GM23338 (cell line): ENCODE measurements at regions not wholly inside any gene's neighbourhood (a gene's known extent, or its start where the extent isn't known, plus 50 kb on each side); places are given as distances from the start of the nearest gene placed in this dataset.

Experiments
- CREB1 ChIP-seq: fragments of 250-450 bp; sonication (Bioruptor Pico); IDR thresholded peaks from 2 replicates; pipeline ENCODE4 v1.5.0; 2020; ENCODE audit warnings: low read depth, mild to moderate bottlenecking, moderate library complexity
- EZH2 ChIP-seq: fragments of 200-600 bp; sonication (generic); IDR thresholded peaks from one replicate; pipeline ENCODE4 v1.8.0; 2017; ENCODE audit warnings: antibody characterized with exemption, mild to moderate bottlenecking, low read depth; ENCODE audit not compliant: unreplicated experiment
- EZH2phosphoT487 ChIP-seq: fragments of 200-600 bp; sonication (generic); IDR thresholded peaks from one replicate; pipeline ENCODE4 v1.8.1; 2018; ENCODE audit warnings: antibody characterized with exemption; ENCODE audit not compliant: unreplicated experiment
- JUNB ChIP-seq: IDR thresholded peaks from one replicate; pipeline ENCODE4 v1.6.1; 2016; ENCODE audit warnings: antibody characterized with exemption; ENCODE audit not compliant: unreplicated experiment
- NANOG ChIP-seq: IDR thresholded peaks from 2 replicates; pipeline ENCODE4 v1.6.1; 2016; ENCODE audit warnings: antibody characterized with exemption, borderline replicate concordance
- POLR2AphosphoS5 ChIP-seq: IDR thresholded peaks from 2 replicates; pipeline ENCODE4 v1.6.1; 2016; ENCODE audit warnings: antibody characterized with exemption, low read depth
- STAT1 ChIP-seq: IDR thresholded peaks from one replicate; pipeline ENCODE4 v1.6.1; 2016; ENCODE audit warnings: antibody characterized with exemption; ENCODE audit not compliant: unreplicated experiment
- ZNF331 ChIP-seq: fragments of 250-450 bp; sonication (Bioruptor Pico); IDR thresholded peaks from 2 replicates; pipeline ENCODE4 v1.5.0; 2020; ENCODE audit warnings: low read depth, mild to moderate bottlenecking, moderate library complexity
- TF ChIP-seq, protein P1 (sequence below), 2 experiments: fragments of 200-600 bp in 1 of 2; sonication (generic) in 1 of 2; conservative IDR thresholded peaks; 2 replicates each; pipeline versions ENCODE4 v1.5.1 to v1.6.1; 2016 to 2017; ENCODE audit warnings: antibody characterized with exemption in 2 of 2, low read depth in 2 of 2, mild to moderate bottlenecking in 2 of 2, moderate library complexity in 1 of 2
- TF ChIP-seq, protein P2 (sequence below): IDR thresholded peaks from one replicate; pipeline ENCODE4 v1.6.1; 2018; ENCODE audit warnings: antibody characterized with exemption; ENCODE audit not compliant: unreplicated experiment
- TF ChIP-seq, protein P3 (sequence below): IDR thresholded peaks from 2 replicates; pipeline ENCODE4 v1.6.1; 2016; ENCODE audit warnings: antibody characterized with exemption
- TF ChIP-seq, protein P4 (sequence below): fragments of 250-450 bp; sonication (Bioruptor Pico); IDR thresholded peaks from 2 replicates; pipeline ENCODE4 v1.5.0; 2020; ENCODE audit warnings: mild to moderate bottlenecking, moderate library complexity

DNA sequence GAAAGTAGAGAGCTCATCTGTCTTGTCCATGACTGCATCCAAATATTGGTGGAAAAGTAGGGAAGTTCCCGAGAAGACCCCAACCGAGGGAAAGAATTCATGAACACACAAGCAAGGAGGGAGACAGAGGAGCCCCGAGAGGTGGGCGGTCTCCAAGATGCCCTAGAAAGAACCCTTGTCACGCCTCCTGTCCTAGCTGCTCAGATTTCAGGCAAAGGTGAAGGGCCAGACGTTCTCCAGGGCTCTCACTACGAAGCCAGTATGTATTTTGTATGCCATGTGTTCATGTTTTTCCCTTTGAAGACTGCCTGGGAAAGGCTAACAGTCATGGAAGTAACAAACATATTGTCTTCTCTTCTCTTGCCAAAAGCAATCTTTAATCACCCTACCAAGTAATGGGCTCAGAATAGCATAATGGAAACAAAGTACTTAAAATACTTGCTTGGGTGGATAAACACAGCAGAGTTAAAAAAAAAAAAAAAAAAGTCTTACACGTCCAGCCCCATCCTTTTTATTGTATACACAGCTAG lies 99.2 kb upstream of the TBX3 start:
- TF ChIP-seq CREB1 (CRISPR knock-in tag): no peak
- TF ChIP-seq, protein P1, sequence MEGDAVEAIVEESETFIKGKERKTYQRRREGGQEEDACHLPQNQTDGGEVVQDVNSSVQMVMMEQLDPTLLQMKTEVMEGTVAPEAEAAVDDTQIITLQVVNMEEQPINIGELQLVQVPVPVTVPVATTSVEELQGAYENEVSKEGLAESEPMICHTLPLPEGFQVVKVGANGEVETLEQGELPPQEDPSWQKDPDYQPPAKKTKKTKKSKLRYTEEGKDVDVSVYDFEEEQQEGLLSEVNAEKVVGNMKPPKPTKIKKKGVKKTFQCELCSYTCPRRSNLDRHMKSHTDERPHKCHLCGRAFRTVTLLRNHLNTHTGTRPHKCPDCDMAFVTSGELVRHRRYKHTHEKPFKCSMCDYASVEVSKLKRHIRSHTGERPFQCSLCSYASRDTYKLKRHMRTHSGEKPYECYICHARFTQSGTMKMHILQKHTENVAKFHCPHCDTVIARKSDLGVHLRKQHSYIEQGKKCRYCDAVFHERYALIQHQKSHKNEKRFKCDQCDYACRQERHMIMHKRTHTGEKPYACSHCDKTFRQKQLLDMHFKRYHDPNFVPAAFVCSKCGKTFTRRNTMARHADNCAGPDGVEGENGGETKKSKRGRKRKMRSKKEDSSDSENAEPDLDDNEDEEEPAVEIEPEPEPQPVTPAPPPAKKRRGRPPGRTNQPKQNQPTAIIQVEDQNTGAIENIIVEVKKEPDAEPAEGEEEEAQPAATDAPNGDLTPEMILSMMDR (conservative IDR thresholded peaks at IDR 0.05; ENCODE audit: low read depth in 2 of 2): no peak
- no peak for TF ChIP-seq JUNB
- no peak for TF ChIP-seq EZH2
- TF ChIP-seq EZH2phosphoT487: no peak
- TF ChIP-seq, protein P2, sequence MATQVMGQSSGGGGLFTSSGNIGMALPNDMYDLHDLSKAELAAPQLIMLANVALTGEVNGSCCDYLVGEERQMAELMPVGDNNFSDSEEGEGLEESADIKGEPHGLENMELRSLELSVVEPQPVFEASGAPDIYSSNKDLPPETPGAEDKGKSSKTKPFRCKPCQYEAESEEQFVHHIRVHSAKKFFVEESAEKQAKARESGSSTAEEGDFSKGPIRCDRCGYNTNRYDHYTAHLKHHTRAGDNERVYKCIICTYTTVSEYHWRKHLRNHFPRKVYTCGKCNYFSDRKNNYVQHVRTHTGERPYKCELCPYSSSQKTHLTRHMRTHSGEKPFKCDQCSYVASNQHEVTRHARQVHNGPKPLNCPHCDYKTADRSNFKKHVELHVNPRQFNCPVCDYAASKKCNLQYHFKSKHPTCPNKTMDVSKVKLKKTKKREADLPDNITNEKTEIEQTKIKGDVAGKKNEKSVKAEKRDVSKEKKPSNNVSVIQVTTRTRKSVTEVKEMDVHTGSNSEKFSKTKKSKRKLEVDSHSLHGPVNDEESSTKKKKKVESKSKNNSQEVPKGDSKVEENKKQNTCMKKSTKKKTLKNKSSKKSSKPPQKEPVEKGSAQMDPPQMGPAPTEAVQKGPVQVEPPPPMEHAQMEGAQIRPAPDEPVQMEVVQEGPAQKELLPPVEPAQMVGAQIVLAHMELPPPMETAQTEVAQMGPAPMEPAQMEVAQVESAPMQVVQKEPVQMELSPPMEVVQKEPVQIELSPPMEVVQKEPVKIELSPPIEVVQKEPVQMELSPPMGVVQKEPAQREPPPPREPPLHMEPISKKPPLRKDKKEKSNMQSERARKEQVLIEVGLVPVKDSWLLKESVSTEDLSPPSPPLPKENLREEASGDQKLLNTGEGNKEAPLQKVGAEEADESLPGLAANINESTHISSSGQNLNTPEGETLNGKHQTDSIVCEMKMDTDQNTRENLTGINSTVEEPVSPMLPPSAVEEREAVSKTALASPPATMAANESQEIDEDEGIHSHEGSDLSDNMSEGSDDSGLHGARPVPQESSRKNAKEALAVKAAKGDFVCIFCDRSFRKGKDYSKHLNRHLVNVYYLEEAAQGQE: no peak
- TF ChIP-seq POLR2AphosphoS5: no peak
- no peak for TF ChIP-seq NANOG
- TF ChIP-seq, protein P3, sequence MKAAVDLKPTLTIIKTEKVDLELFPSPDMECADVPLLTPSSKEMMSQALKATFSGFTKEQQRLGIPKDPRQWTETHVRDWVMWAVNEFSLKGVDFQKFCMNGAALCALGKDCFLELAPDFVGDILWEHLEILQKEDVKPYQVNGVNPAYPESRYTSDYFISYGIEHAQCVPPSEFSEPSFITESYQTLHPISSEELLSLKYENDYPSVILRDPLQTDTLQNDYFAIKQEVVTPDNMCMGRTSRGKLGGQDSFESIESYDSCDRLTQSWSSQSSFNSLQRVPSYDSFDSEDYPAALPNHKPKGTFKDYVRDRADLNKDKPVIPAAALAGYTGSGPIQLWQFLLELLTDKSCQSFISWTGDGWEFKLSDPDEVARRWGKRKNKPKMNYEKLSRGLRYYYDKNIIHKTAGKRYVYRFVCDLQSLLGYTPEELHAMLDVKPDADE: no peak
- TF ChIP-seq, protein P4, sequence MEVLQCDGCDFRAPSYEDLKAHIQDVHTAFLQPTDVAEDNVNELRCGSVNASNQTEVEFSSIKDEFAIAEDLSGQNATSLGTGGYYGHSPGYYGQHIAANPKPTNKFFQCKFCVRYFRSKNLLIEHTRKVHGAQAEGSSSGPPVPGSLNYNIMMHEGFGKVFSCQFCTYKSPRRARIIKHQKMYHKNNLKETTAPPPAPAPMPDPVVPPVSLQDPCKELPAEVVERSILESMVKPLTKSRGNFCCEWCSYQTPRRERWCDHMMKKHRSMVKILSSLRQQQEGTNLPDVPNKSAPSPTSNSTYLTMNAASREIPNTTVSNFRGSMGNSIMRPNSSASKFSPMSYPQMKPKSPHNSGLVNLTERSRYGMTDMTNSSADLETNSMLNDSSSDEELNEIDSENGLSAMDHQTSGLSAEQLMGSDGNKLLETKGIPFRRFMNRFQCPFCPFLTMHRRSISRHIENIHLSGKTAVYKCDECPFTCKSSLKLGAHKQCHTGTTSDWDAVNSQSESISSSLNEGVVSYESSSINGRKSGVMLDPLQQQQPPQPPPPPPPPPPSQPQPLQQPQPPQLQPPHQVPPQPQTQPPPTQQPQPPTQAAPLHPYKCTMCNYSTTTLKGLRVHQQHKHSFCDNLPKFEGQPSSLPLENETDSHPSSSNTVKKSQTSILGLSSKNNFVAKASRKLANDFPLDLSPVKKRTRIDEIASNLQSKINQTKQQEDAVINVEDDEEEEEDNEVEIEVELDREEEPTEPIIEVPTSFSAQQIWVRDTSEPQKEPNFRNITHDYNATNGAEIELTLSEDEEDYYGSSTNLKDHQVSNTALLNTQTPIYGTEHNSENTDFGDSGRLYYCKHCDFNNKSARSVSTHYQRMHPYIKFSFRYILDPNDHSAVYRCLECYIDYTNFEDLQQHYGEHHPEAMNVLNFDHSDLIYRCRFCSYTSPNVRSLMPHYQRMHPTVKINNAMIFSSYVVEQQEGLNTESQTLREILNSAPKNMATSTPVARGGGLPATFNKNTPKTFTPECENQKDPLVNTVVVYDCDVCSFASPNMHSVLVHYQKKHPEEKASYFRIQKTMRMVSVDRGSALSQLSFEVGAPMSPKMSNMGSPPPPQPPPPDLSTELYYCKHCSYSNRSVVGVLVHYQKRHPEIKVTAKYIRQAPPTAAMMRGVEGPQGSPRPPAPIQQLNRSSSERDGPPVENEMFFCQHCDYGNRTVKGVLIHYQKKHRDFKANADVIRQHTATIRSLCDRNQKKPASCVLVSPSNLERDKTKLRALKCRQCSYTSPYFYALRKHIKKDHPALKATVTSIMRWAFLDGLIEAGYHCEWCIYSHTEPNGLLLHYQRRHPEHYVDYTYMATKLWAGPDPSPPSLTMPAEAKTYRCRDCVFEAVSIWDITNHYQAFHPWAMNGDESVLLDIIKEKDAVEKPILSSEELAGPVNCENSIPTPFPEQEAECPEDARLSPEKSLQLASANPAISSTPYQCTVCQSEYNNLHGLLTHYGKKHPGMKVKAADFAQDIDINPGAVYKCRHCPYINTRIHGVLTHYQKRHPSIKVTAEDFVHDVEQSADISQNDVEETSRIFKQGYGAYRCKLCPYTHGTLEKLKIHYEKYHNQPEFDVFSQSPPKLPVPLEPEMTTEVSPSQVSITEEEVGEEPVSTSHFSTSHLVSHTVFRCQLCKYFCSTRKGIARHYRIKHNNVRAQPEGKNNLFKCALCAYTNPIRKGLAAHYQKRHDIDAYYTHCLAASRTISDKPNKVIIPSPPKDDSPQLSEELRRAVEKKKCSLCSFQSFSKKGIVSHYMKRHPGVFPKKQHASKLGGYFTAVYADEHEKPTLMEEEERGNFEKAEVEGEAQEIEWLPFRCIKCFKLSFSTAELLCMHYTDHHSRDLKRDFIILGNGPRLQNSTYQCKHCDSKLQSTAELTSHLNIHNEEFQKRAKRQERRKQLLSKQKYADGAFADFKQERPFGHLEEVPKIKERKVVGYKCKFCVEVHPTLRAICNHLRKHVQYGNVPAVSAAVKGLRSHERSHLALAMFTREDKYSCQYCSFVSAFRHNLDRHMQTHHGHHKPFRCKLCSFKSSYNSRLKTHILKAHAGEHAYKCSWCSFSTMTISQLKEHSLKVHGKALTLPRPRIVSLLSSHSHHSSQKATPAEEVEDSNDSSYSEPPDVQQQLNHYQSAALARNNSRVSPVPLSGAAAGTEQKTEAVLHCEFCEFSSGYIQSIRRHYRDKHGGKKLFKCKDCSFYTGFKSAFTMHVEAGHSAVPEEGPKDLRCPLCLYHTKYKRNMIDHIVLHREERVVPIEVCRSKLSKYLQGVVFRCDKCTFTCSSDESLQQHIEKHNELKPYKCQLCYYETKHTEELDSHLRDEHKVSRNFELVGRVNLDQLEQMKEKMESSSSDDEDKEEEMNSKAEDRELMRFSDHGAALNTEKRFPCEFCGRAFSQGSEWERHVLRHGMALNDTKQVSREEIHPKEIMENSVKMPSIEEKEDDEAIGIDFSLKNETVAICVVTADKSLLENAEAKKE (CRISPR knock-in tag): no peak
- no peak for TF ChIP-seq STAT1
- no peak for TF ChIP-seq ZNF331 (CRISPR knock-in tag)
